Lower leg skin (tissue), 4 donors: ENCODE measurements at regions not wholly inside any gene's neighbourhood (a gene's known extent, or its start where the extent isn't known, plus 50 kb on each side); places are given as distances from the start of the nearest gene placed in this dataset.

Experiments
- DNase-seq, 2 donors: peaks; one replicate each; pipeline ENCODE4 v3.0.0-alpha.2; 2019; ENCODE audit warnings: low spot score in 2 of 2
- H3K4me3 ChIP-seq: fragments of 200-600 bp; sonication (generic); 2 replicates; pipeline ENCODE4 v1.5.1; 2017; ENCODE audit warnings: mild to moderate bottlenecking, low read depth; ENCODE audit not compliant: poor library complexity, severe bottlenecking
- POLR2A ChIP-seq, 2 donors: fragments of 450-650 bp; IDR thresholded peaks; one replicate each; pipeline ENCODE4 v1.6.1; 2016 to 2017; ENCODE audit warnings: antibody characterized with exemption in 2 of 2, mild to moderate bottlenecking in 1 of 2, moderate library complexity in 1 of 2
- WGBS, 2 donors: methylation state at CpG; one replicate each; pipeline ENCODE4 v1.1.5; 2018; 5-methylcytosine and 5-hydroxymethylcytosine counted together
- intact Hi-C: fragments of 100-400 bp; cut with DNase I; formaldehyde crosslinking; loops from one replicate; pipeline ENCODE4 v1.15.0; 2023; ENCODE audit warnings: low total_unique reads
- TF ChIP-seq, protein P1 (sequence below), 3 donors: fragments of 450-650 bp; IDR thresholded peaks; one replicate each; pipeline ENCODE4 v1.5.1; 2016; ENCODE audit warnings: antibody characterized with exemption in 3 of 3, mild to moderate bottlenecking in 3 of 3, moderate library complexity in 2 of 3

DNA sequence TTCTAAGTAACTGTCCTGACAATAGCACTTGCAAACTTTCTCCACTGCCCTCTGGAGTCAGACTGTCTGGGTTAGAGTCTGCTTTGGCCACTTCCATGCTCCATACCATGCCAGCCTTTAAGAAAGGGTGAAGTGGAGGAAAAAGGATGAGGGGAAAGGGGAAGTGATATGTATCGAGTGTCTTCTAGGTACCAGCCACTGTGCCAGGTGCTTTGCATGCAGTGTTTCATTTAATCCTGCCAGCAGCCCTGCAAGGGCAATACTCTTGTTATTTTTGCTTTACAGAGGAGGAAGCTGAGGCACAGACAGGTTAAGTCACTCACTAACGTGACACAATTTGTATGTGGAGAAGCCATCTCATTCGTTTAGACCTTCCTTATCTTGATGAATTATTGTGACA is 55.6 kb downstream of the RTL9 start:
- WGBS, 2 donors: 49 to 55% methylated on average over 3 of the region's 3 CpGs
- no peak for DNase-seq
- intact Hi-C loops: no loop called here
- no peak overlapping the region for H3K4me3 ChIP-seq
- TF ChIP-seq POLR2A (IDR thresholded peaks at IDR 0.05): no peak
- TF ChIP-seq, protein P1, sequence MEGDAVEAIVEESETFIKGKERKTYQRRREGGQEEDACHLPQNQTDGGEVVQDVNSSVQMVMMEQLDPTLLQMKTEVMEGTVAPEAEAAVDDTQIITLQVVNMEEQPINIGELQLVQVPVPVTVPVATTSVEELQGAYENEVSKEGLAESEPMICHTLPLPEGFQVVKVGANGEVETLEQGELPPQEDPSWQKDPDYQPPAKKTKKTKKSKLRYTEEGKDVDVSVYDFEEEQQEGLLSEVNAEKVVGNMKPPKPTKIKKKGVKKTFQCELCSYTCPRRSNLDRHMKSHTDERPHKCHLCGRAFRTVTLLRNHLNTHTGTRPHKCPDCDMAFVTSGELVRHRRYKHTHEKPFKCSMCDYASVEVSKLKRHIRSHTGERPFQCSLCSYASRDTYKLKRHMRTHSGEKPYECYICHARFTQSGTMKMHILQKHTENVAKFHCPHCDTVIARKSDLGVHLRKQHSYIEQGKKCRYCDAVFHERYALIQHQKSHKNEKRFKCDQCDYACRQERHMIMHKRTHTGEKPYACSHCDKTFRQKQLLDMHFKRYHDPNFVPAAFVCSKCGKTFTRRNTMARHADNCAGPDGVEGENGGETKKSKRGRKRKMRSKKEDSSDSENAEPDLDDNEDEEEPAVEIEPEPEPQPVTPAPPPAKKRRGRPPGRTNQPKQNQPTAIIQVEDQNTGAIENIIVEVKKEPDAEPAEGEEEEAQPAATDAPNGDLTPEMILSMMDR (IDR thresholded peaks at IDR 0.05): no peak

DNA sequence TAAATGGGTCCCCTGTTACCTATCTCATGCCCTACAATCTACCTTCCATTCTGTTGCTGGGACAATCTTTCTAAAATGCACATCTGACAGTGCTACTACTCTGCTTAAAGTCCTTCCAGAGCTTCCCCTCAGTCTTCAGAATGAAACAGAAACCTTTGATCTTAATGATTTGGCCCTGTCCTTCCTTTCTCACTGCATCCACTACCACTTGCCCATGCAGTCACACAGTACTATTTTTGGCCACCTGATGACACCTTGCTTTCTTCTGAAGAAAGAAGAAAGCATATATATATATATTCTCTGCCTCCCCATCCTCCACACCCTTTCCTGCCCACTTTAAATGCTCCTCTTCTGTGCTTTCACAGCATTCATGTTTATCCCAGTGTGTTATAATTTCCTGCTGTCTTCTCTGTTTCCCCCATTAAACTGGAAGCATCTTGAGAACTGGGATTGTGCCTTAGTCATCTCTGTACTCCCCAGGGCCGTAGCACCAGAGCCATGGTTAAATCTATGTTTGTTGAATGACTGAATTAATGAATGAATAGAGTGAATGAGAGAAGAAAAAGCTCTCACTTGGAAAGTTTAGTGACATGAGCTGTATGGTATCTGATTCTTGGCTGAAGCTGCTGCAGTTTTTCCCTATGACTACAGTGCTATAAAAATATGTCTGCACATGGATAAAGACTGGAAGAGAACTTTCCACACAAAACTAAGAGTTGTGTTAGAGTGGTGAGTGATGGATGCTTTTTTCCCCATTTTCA is 56.2 kb downstream of the RTL9 start:
- 48 to 65% methylated on average over 1 of the region's 1 CpG for WGBS, 2 donors
- TF ChIP-seq, protein P1 (IDR thresholded peaks at IDR 0.05): no peak
- no peak for TF ChIP-seq POLR2A (IDR thresholded peaks at IDR 0.05)
- intact Hi-C loops: no loop called here
- DNase-seq: no peak
- H3K4me3 ChIP-seq: no peak overlapping the region

DNA sequence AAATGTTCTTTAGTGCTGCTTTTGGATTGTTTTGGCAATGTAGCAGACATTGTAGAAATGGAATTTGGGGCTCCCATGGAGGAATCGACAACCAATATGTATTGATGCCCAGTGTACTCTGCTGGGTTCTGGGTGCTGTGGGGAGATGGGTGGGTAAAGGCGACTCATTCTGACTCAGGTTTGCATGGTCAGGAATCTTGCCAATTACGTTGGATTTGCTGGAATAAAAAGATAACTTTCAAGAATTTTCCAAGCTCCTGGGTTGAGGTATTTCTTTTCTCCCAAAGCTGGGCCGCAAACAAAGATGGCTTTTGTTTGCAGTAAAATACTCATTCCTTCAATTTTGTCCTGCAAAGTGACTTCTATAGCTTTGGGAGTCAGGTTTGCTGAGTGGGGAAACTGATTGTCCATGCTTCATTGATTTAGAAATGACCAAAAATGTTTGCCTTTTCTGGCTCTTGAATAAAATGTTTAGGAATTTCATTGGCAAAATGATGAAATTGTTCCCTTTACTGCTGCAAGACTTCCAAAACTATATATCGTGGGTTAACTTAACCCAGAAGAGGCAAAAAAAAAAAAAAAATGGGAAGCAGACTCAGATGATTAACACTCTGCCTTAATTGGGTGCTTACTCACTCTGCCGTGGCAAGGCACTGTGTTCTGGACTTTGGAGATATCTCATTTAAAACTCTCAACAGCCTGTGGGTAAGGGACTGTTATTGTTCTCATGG is 57.0 kb downstream of the RTL9 start:
- no peak overlapping the region for H3K4me3 ChIP-seq
- 55 to 57% methylated on average over 6 of the region's 6 CpGs for WGBS, 2 donors
- DNase-seq: no peak
- no peak for TF ChIP-seq POLR2A (IDR thresholded peaks at IDR 0.05)
- intact Hi-C loops: no loop called here

DNA sequence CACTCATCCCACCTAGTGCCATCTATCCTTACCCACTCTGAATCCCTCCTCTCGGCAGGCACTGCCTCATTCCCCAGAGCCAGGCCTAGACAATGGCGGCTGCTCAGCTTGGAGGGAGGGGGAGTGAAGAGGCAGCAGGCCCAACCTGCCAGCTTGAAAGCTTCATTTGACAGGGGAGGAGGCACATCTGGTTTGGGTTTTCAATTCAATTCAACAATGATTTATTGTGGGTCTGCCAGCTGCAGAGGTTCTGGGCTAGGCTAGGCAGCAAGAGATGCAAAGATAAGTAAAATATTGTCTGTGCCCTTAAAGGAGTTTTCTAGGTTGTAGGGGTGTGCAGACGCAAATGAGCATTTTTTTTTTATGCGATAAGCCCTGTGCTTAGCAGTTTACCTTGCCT is 58.5 kb downstream of the RTL9 start:
- DNase-seq: no peak
- no peak overlapping the region for H3K4me3 ChIP-seq
- no peak for TF ChIP-seq POLR2A (IDR thresholded peaks at IDR 0.05)
- TF ChIP-seq, protein P1 (IDR thresholded peaks at IDR 0.05): no peak
- 73 to 100% methylated on average over 2 to 4 of the region's 4 CpGs for WGBS, 2 donors
- intact Hi-C loops: no loop called here

DNA sequence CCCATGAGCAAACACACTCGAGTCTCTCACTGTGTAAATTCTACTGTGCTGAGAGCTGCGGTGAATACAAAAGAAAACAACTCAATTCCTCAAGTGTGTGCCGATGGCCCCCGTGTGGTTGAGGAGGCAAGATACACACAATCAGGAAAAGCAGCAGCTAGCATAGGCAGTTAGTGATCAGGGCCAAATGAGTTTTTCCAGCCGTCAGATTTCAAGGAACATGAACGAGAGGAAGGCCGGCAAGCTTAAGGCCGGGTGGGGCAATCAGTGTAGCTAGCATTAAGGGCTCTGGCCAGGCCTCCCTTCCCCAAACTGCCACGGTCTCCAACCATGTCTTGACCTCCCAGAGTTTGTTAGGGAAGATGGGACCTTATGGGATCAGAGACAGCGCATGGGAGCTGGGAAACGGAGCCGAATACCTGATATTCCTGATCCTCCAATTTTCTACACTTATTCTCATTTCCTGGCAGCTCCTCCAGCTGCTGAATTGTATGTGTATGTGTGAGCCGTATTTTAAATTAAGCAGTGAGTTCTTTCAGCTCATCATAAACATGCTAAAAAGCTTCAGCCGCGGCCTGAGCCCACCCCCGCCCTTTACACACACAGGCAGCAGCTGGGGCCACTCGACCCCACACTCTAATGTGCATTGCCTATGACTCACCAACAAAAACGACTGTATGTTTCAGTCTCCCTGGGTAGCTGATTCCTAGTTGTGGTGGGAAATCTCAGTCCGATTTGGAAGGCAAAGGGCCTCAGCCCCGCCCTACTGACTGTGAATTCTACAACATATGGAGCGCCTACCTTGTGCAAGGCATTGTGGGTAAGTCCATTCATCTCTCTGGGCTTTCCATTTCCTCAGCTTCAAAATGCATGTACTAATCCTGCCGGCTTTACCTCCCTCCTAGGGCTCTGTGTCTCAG is 59.9 kb downstream of the RTL9 start:
- DNase-seq: no peak
- intact Hi-C loops: no loop called here
- no peak for TF ChIP-seq POLR2A (IDR thresholded peaks at IDR 0.05)
- TF ChIP-seq, protein P1 (IDR thresholded peaks at IDR 0.05): no peak
- WGBS, 2 donors: 46 to 49% methylated on average over 20 to 22 of the region's 22 CpGs
- H3K4me3 ChIP-seq: no peak overlapping the region

DNA sequence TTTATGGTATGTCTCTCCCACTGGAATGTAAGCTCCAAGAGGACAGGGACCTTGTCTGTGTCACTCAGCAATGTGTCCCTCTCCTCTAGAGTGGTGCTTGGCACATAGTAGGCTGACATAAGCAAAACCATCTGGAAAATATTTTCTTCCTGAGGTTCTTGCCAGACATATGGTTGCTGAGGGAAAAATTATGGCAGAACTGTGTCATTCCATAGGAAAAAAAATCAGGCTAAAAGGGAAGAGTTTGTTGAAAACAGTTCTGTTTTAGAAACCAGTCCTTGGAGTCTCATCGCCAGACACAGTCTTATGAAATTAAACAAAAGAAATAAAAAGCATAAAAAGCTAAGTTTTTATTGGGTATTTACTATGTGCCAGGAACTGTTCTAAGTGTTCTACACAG is 60.9 kb downstream of the RTL9 start:
- no peak overlapping the region for H3K4me3 ChIP-seq
- WGBS, 2 donors: 69 to 76% methylated on average over 1 of the region's 1 CpG
- no peak for TF ChIP-seq POLR2A (IDR thresholded peaks at IDR 0.05)
- TF ChIP-seq, protein P1 (IDR thresholded peaks at IDR 0.05): no peak
- intact Hi-C loops: no loop called here
- DNase-seq: no peak
